ENCODE measurements at regions not wholly inside any gene's neighbourhood (a gene's known extent, or its start where the extent isn't known, plus 50 kb on each side); places are given as distances from the start of the nearest gene placed in this dataset.

- TF ChIP-seq POLR2A (IDR thresholded peaks at IDR 0.05), result no peak
- TF ChIP-seq, protein P1, sequence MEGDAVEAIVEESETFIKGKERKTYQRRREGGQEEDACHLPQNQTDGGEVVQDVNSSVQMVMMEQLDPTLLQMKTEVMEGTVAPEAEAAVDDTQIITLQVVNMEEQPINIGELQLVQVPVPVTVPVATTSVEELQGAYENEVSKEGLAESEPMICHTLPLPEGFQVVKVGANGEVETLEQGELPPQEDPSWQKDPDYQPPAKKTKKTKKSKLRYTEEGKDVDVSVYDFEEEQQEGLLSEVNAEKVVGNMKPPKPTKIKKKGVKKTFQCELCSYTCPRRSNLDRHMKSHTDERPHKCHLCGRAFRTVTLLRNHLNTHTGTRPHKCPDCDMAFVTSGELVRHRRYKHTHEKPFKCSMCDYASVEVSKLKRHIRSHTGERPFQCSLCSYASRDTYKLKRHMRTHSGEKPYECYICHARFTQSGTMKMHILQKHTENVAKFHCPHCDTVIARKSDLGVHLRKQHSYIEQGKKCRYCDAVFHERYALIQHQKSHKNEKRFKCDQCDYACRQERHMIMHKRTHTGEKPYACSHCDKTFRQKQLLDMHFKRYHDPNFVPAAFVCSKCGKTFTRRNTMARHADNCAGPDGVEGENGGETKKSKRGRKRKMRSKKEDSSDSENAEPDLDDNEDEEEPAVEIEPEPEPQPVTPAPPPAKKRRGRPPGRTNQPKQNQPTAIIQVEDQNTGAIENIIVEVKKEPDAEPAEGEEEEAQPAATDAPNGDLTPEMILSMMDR (IDR thresholded peaks at IDR 0.05), result no peak
- no peak for TF ChIP-seq EP300 (IDR thresholded peaks at IDR 0.05)
Observed at GRCh38 chr2:167752734-167753133, 494.7 kb downstream of the STK39 start.
